Peyer's patch (tissue), 4 donors: ENCODE measurements at regions not wholly inside any gene's neighbourhood (a gene's known extent, or its start where the extent isn't known, plus 50 kb on each side); places are given as distances from the start of the nearest gene placed in this dataset.

Experiments used
- POLR2A ChIP-seq, 2 donors: fragments of 450-650 bp; IDR thresholded peaks; one replicate each; pipeline ENCODE4 v1.5.1; 2017; ENCODE audit warnings: antibody characterized with exemption in 2 of 2, mild to moderate bottlenecking in 2 of 2, moderate library complexity in 2 of 2
- TF ChIP-seq, protein P1 (sequence below), 6 experiments: fragments of 450-650 bp in 4 of 6; fragments of 200-600 bp in 2 of 6; sonication (generic) in 1 of 6; IDR thresholded peaks; one replicate each; pipeline ENCODE4 v1.5.1; 2017 to 2019; ENCODE audit warnings: antibody characterized with exemption in 6 of 6, mild to moderate bottlenecking in 3 of 6, moderate library complexity in 1 of 6

GRCh38 chr4:31080887-31081286, 360.7 kb downstream of the PCDH7 start:
- TF ChIP-seq, protein P1, sequence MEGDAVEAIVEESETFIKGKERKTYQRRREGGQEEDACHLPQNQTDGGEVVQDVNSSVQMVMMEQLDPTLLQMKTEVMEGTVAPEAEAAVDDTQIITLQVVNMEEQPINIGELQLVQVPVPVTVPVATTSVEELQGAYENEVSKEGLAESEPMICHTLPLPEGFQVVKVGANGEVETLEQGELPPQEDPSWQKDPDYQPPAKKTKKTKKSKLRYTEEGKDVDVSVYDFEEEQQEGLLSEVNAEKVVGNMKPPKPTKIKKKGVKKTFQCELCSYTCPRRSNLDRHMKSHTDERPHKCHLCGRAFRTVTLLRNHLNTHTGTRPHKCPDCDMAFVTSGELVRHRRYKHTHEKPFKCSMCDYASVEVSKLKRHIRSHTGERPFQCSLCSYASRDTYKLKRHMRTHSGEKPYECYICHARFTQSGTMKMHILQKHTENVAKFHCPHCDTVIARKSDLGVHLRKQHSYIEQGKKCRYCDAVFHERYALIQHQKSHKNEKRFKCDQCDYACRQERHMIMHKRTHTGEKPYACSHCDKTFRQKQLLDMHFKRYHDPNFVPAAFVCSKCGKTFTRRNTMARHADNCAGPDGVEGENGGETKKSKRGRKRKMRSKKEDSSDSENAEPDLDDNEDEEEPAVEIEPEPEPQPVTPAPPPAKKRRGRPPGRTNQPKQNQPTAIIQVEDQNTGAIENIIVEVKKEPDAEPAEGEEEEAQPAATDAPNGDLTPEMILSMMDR (IDR thresholded peaks at IDR 0.05): no peak
- no peak for TF ChIP-seq POLR2A (IDR thresholded peaks at IDR 0.05)
